PFSK-1 (cell line): ENCODE measurements at regions not wholly inside any gene's neighbourhood (a gene's known extent, or its start where the extent isn't known, plus 50 kb on each side); places are given as distances from the start of the nearest gene placed in this dataset.

Experiments used
- FOXP2 ChIP-seq: optimal IDR thresholded peaks from 2 replicates; pipeline ENCODE3; 2011; ENCODE audit warnings: borderline replicate concordance, control low read depth, inconsistent platforms; ENCODE audit not compliant: insufficient read depth; ENCODE audit errors: extremely low read length, extremely low read depth
- POLR2AphosphoS5 ChIP-seq: IDR thresholded peaks from 2 replicates; pipeline ENCODE4 v1.6.1; 2012; ENCODE audit warnings: low read depth, mild to moderate bottlenecking, control low read depth, low read length, moderate library complexity
- SIN3A ChIP-seq: IDR thresholded peaks from 2 replicates; pipeline ENCODE4 v1.6.1; 2012; ENCODE audit warnings: mild to moderate bottlenecking, low read length, moderate library complexity, borderline replicate concordance; ENCODE audit not compliant: insufficient read depth
- TAF1 ChIP-seq: IDR thresholded peaks from 2 replicates; pipeline ENCODE4 v1.6.1; 2012; ENCODE audit warnings: low read length, control low read depth, borderline replicate concordance; ENCODE audit not compliant: insufficient read depth
- TF ChIP-seq, protein P1 (sequence below), 2 experiments: IDR thresholded peaks; 2 replicates each; pipeline versions ENCODE4 v1.6.1 to v1.8.0; 2011 to 2012; ENCODE audit warnings: low read depth in 2 of 2, low read length in 2 of 2, control low read depth in 1 of 2, inconsistent platforms in 1 of 2, mild to moderate bottlenecking in 1 of 2, moderate library complexity in 1 of 2; ENCODE audit not compliant: insufficient read depth in 1 of 2

DNA sequence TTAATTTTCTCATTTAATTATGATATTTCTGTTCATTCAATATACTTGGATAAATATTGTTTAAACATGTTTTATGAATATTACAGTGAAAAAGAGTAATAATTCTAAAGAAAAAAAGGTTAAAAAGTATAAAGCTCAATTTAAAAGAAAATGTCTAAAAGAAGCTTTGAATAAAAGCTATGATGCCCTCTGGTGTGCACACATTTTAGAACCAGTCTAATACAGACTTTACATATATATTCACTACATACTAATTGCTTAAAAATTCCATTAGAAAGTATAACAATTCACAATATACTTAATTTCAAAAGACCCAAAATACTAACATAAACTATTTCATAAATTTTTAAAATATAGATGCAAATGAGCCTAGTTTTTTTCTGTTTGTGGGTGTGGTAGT, 909.1 kb upstream of the ROBO1 start:
- no peak for TF ChIP-seq FOXP2
- no peak for TF ChIP-seq SIN3A
- no peak for TF ChIP-seq POLR2AphosphoS5
- no peak for TF ChIP-seq TAF1
- TF ChIP-seq, protein P1, sequence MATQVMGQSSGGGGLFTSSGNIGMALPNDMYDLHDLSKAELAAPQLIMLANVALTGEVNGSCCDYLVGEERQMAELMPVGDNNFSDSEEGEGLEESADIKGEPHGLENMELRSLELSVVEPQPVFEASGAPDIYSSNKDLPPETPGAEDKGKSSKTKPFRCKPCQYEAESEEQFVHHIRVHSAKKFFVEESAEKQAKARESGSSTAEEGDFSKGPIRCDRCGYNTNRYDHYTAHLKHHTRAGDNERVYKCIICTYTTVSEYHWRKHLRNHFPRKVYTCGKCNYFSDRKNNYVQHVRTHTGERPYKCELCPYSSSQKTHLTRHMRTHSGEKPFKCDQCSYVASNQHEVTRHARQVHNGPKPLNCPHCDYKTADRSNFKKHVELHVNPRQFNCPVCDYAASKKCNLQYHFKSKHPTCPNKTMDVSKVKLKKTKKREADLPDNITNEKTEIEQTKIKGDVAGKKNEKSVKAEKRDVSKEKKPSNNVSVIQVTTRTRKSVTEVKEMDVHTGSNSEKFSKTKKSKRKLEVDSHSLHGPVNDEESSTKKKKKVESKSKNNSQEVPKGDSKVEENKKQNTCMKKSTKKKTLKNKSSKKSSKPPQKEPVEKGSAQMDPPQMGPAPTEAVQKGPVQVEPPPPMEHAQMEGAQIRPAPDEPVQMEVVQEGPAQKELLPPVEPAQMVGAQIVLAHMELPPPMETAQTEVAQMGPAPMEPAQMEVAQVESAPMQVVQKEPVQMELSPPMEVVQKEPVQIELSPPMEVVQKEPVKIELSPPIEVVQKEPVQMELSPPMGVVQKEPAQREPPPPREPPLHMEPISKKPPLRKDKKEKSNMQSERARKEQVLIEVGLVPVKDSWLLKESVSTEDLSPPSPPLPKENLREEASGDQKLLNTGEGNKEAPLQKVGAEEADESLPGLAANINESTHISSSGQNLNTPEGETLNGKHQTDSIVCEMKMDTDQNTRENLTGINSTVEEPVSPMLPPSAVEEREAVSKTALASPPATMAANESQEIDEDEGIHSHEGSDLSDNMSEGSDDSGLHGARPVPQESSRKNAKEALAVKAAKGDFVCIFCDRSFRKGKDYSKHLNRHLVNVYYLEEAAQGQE (IDR thresholded peaks at IDR 0.05; ENCODE audit: insufficient read depth in 1 of 2, low read depth in 2 of 2, low read length in 2 of 2): no peak

DNA sequence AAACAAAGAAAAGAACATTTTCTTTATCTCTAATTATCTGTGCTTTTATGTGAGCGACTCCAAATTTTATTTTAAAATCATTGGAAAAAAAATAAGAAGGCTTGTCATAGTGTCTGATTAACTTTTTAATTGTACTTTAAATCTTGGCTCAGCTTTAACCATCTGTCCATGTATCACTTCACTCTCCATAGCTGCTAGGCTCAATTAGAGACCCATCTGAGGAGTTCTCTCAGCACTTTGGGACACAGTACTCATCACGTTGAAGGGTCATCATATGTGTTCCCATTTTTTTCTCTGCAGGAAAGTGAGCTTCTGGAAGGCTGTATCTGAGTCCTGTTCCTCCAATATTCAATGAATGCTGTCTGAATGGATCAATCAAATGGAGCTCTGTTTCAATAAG, 908.5 kb upstream of the ROBO1 start:
- TF ChIP-seq POLR2AphosphoS5 (no peak), FOXP2 (no peak), SIN3A (no peak), TAF1 (no peak)
- TF ChIP-seq, protein P1 (IDR thresholded peaks at IDR 0.05; ENCODE audit: insufficient read depth in 1 of 2, low read depth in 2 of 2, low read length in 2 of 2): no peak

DNA sequence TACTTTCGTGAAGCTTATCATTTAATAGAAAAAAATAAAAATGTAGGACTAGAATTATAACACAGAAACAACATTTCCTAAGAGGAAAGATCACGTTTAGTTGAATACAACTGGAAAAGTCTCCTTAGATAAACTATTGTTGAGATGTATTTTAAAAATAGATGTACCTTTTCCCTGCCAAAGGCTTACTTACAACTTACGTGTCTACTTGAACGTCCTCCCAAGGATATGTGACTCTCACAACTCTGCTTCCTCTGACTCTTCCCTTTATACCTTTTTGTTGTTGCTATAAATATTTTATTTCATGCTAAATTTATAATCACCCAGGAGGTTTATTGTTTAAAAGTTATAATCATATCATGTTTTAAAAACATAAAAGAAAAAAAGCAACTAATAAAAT, 908.0 kb upstream of the ROBO1 start:
- TF ChIP-seq TAF1 (no peak), SIN3A (no peak), FOXP2 (no peak), POLR2AphosphoS5 (no peak)
- TF ChIP-seq, protein P1 (IDR thresholded peaks at IDR 0.05; ENCODE audit: insufficient read depth in 1 of 2, low read depth in 2 of 2, low read length in 2 of 2): no peak

DNA sequence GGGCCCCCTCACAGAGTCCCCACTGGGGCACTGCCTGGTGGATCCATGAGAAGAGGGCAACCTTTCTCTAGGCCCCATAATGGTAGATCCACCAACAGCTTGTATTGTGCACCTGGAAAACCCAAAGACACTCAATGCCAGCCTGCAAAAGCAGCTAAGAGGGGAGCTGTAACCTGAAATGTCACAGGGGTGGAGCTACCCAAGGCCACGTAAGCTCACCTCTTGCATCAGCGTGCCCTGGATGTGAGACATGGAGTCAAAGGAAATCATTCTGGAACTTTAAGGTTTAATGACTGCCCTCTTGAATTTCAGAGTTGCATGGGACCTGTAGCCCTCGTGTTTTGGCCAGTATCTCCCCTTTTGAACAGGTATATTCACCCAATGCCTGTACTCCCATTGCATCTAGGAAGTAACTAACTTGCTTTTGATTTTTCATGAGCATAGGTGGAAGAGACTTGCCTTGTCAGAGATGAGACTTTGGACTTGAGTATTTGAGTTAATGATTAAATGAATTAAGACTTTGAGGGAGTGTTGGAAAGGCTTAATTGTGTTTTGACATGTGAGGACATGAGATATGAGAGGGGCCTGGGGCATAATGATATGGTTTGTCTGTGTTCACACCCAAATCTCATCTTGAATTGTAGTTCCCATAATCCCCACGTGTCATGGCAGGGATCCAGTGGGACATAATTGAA, 900.9 kb upstream of the ROBO1 start:
- TF ChIP-seq TAF1 (no peak), POLR2AphosphoS5 (no peak), FOXP2 (no peak), SIN3A (no peak)
- TF ChIP-seq, protein P1 (IDR thresholded peaks at IDR 0.05; ENCODE audit: insufficient read depth in 1 of 2, low read depth in 2 of 2, low read length in 2 of 2): no peak

DNA sequence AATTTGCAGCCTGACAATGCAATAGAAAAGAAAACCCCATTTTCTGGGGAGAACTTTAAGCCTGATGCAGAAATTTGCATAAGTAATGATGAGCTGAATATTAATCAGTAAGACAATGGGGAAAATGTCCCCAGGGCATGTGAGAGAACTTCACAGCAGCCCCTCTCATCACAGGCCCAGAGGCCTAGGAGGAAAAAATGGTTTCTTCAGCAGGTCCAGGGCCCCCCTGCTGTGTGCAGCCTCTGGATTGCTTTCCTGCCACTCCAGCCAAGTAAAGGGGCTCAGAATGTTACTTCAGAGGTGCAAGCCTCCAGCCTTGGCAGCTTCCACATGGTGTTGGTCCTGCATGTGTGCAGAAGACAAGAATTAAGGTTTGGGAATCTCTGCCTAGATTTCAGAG, 900.3 kb upstream of the ROBO1 start:
- TF ChIP-seq, protein P1 (IDR thresholded peaks at IDR 0.05; ENCODE audit: insufficient read depth in 1 of 2, low read depth in 2 of 2, low read length in 2 of 2): no peak
- TF ChIP-seq POLR2AphosphoS5 (no peak), FOXP2 (no peak), TAF1 (no peak), SIN3A (no peak)
